ENCODE measurements at regions not wholly inside any gene's neighbourhood (a gene's known extent, or its start where the extent isn't known, plus 50 kb on each side); places are given as distances from the start of the nearest gene placed in this dataset.

DNA sequence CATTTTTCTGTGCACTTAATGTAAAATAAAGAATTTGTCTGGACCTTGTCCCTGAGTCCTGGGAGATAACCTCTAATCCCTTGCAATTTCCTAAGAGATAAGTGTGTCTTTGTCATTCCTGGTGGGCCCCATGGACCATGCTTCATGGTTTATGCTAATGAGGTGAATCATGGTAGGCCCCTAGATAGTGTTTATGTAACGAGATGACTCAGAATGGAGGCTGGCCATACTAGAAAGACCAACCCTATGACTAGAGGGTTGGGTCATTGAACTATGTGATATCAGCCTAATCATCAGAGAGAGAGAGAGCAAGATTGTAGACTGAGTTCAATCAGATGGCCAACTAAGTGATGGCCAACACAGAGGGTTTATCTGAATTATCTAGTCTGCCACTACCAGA is 64.2 kb upstream of the NHSL2 start:
- TF ChIP-seq, protein P1, sequence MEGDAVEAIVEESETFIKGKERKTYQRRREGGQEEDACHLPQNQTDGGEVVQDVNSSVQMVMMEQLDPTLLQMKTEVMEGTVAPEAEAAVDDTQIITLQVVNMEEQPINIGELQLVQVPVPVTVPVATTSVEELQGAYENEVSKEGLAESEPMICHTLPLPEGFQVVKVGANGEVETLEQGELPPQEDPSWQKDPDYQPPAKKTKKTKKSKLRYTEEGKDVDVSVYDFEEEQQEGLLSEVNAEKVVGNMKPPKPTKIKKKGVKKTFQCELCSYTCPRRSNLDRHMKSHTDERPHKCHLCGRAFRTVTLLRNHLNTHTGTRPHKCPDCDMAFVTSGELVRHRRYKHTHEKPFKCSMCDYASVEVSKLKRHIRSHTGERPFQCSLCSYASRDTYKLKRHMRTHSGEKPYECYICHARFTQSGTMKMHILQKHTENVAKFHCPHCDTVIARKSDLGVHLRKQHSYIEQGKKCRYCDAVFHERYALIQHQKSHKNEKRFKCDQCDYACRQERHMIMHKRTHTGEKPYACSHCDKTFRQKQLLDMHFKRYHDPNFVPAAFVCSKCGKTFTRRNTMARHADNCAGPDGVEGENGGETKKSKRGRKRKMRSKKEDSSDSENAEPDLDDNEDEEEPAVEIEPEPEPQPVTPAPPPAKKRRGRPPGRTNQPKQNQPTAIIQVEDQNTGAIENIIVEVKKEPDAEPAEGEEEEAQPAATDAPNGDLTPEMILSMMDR (IDR thresholded peaks at IDR 0.05; ENCODE audit: low read depth, low read length), result no peak
- TF ChIP-seq, protein P2, sequence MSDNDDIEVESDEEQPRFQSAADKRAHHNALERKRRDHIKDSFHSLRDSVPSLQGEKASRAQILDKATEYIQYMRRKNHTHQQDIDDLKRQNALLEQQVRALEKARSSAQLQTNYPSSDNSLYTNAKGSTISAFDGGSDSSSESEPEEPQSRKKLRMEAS (IDR thresholded peaks at IDR 0.05; ENCODE audit: low read depth, low read length), result no peak
- no peak for TF ChIP-seq POLR2A (IDR thresholded peaks at IDR 0.05; ENCODE audit: extremely low read depth, insufficient read length)

Measured in NB4 (cell line).